ENCODE measurements at regions not wholly inside any gene's neighbourhood (a gene's known extent, or its start where the extent isn't known, plus 50 kb on each side); places are given as distances from the start of the nearest gene placed in this dataset.

- no peak for DNase-seq
Observed at GRCh38 chr13:55307909-55308308, 1832.8 kb upstream of the PRR20A start.

- no peak for DNase-seq
Observed at GRCh38 chr13:55341891-55342290, 1798.8 kb upstream of the PRR20A start.

- no peak for DNase-seq
Observed at GRCh38 chr13:55345224-55345623, 1795.5 kb upstream of the PRR20A start.

GRCh38 chr13:55347528-55347927, 1793.2 kb upstream of the PRR20A start:
- no peak for DNase-seq

GRCh38 chr13:55359067-55359466, 1781.7 kb upstream of the PRR20A start:
- DNase-seq, result no peak

- no peak for DNase-seq
Observed at GRCh38 chr13:55361141-55361540, 1779.6 kb upstream of the PRR20A start.

- DNase-seq, result no peak
Observed at GRCh38 chr13:55366676-55367075, 1774.0 kb upstream of the PRR20A start.

GRCh38 chr13:55394470-55394869, 1746.2 kb upstream of the PRR20A start:
- DNase-seq, result no peak

GRCh38 chr13:55402870-55403269, 1737.8 kb upstream of the PRR20A start:
- DNase-seq, result no peak

GRCh38 chr13:55403887-55404487, 1736.7 kb upstream of the PRR20A start:
- no peak for DNase-seq

- DNase-seq, result no peak
Observed at GRCh38 chr13:55410398-55411330, 1730.1 kb upstream of the PRR20A start.

GRCh38 chr13:55418095-55418494, 1722.6 kb upstream of the PRR20A start:
- no peak for DNase-seq

- DNase-seq, result no peak
Observed at GRCh38 chr13:55432814-55433213, 1707.9 kb upstream of the PRR20A start.

GRCh38 chr13:55437162-55437561, 1703.6 kb upstream of the PRR20A start:
- DNase-seq, result no peak

- no peak for DNase-seq
Observed at GRCh38 chr13:55439450-55439849, 1701.3 kb upstream of the PRR20A start.

GRCh38 chr13:55440465-55441085, 1700.1 kb upstream of the PRR20A start:
- DNase-seq, result no peak

- DNase-seq, result no peak
Observed at GRCh38 chr13:55464222-55464621, 1676.5 kb upstream of the PRR20A start.

GRCh38 chr13:55467476-55467875, 1673.2 kb upstream of the PRR20A start:
- no peak for DNase-seq

GRCh38 chr13:55483626-55484158, 1657.0 kb upstream of the PRR20A start:
- no peak for DNase-seq

GRCh38 chr13:55493297-55493696, 1647.4 kb upstream of the PRR20A start:
- no peak for DNase-seq

GRCh38 chr13:55497486-55497885, 1643.2 kb upstream of the PRR20A start:
- no peak for DNase-seq

GRCh38 chr13:55500694-55501093, 1640.0 kb upstream of the PRR20A start:
- DNase-seq, result no peak

GRCh38 chr13:55516610-55517009, 1624.1 kb upstream of the PRR20A start:
- no peak for DNase-seq

GRCh38 chr13:55517312-55517711, 1623.4 kb upstream of the PRR20A start:
- DNase-seq, result no peak

All from CD4-positive, alpha-beta T cell treated with Interleukin-12 subunit alpha and Interleukin-12 subunit beta, for 1 hour (primary cell).